Panc1 (cell line): ENCODE measurements at regions not wholly inside any gene's neighbourhood (a gene's known extent, or its start where the extent isn't known, plus 50 kb on each side); places are given as distances from the start of the nearest gene placed in this dataset.

Source experiments
- ATAC-seq: fragments of 200-7000 bp; cut with Tn5 transposase; 2 replicates; pipeline ENCODE4 v1.9.1; 2020; ENCODE audit warnings: mild to moderate bottlenecking, moderate library complexity
- BruUV-seq: library from RNA; stranded (reverse); fragments of 400-500 nt; replicated peaks from 2 replicates; lab custom pipeline; 2021; lab: Mats Ljungman, UMichigan
- CTCF ChIA-PET: fragments of 300-600 bp; sonication (Branson Sonifier 250); formaldehyde crosslinking; loops from one replicate; lab custom pipeline; 2022; ENCODE audit warnings: antibody characterized with exemption; lab: Charles Lee
- POLR2A ChIA-PET: fragments of 300-600 bp; sonication (Branson Sonifier 250); formaldehyde crosslinking; loops from one replicate; lab custom pipeline; 2022; ENCODE audit warnings: antibody characterized with exemption; lab: Charles Lee
- DNase-seq: peaks from one replicate; pipeline ENCODE4 v3.0.0-alpha.2; 2010; ENCODE audit warnings: low read depth, low spot score
- H3K27ac ChIP-seq: 2 replicates; pipeline ENCODE4 v1.5.1; 2011; ENCODE audit warnings: mild to moderate bottlenecking, low read length, inconsistent platforms
- H3K27me3 ChIP-seq: fragments of 200-500 bp; sonication (Bioruptor generic); 2 replicates; pipeline ENCODE4 v1.6.0; 2014; ENCODE audit warnings: low read length, inconsistent platforms; ENCODE audit not compliant: control insufficient read depth, insufficient read depth
- H3K36me3 ChIP-seq: fragments of 200-500 bp; sonication (Bioruptor generic); 2 replicates; pipeline ENCODE4 v1.5.1; 2014; ENCODE audit warnings: inconsistent platforms, mild to moderate bottlenecking, low read length, moderate library complexity; ENCODE audit not compliant: control insufficient read depth, insufficient read depth
- H3K4me1 ChIP-seq: 2 replicates; pipeline ENCODE4 v1.5.1; 2011; ENCODE audit warnings: inconsistent platforms, mild to moderate bottlenecking, low read length, moderate library complexity; ENCODE audit not compliant: control insufficient read depth, insufficient read depth
- H3K4me3 ChIP-seq, 2 experiments: 2 replicates each; pipeline ENCODE4 v1.5.1; 2011 to 2012; ENCODE audit warnings: low read depth in 2 of 2, low read length in 2 of 2, mild to moderate bottlenecking in 2 of 2, inconsistent platforms in 1 of 2, moderate library complexity in 1 of 2
- H3K9me3 ChIP-seq: fragments of 200-500 bp; sonication (Bioruptor generic); 2 replicates; pipeline ENCODE4 v1.5.1; 2014; ENCODE audit warnings: low read depth, mild to moderate bottlenecking, inconsistent platforms, low read length, moderate library complexity; ENCODE audit not compliant: control insufficient read depth, insufficient read depth
- POLR2AphosphoS5 ChIP-seq: IDR thresholded peaks from 2 replicates; pipeline ENCODE4 v1.6.1; 2012; ENCODE audit warnings: mild to moderate bottlenecking, low read depth, low read length, moderate library complexity
- REST ChIP-seq, 2 experiments: IDR thresholded peaks; 2 replicates each; pipeline ENCODE4 v1.6.1; 2011 to 2012; ENCODE audit warnings: low read depth in 2 of 2, control low read depth in 1 of 2, low read length in 1 of 2, mild to moderate bottlenecking in 1 of 2, moderate library complexity in 1 of 2; ENCODE audit not compliant: insufficient read depth in 1 of 2
- SIN3A ChIP-seq: IDR thresholded peaks from 2 replicates; pipeline ENCODE4 v1.6.1; 2012; ENCODE audit warnings: low read depth, mild to moderate bottlenecking, low read length, moderate library complexity, borderline replicate concordance; ENCODE audit not compliant: insufficient read depth
- TCF7L2 ChIP-seq: IDR thresholded peaks from 2 replicates; pipeline ENCODE4 v1.6.1; 2011; ENCODE audit warnings: mild to moderate bottlenecking, low read depth, low read length, inconsistent platforms
- in situ Hi-C: cut with HindIII; loops from 2 replicates; pipeline ENCODE4 v1.10.0; 2016; ENCODE audit warnings: low sequenced_read_pairs, low pct_unique_long_range_greater_than_20kb
- intact Hi-C: fragments of 100-400 bp; cut with micrococcal nuclease; formaldehyde crosslinking; loops from one replicate; pipeline ENCODE4 v1.10.0; 2022; ENCODE audit not compliant: unreplicated experiment
- TF ChIP-seq, protein P1 (sequence below): fragments of 450-650 bp; IDR thresholded peaks from 2 replicates; pipeline ENCODE4 v1.5.1; 2017; ENCODE audit warnings: mild to moderate bottlenecking

GRCh38 chr10:8498290-8498689, 443.8 kb downstream of the GATA3 start:
- in situ Hi-C loops: no loop called here
- CTCF ChIA-PET: no interaction called here

DNA sequence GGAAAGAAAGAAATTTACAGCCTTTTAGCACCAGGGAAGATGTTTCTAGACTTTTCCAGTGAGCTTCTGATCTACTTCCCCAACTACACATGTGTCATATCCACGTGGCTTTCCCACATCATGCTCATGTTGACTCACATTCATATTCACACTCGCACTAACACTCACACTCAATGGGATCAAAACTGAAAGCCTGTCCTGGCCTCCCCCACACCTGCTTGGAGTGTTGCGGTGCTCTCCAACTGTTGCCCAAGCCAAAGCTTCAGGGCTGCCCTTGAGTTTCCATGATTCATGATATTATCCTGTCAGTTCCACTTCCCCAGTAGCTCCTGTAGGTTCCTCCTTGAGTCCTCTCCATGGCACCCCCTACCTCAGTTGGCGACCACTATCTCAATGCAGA, 444.4 kb downstream of the GATA3 start:
- intact Hi-C loops: no loop called here
- Histone ChIP-seq H3K27me3 (no peaks in the 10 kb centered on the region), H3K4me3 (no peak overlapping the region), H3K36me3 (no peaks in the 10 kb centered on the region), H3K4me1 (no peaks in the 10 kb centered on the region), H3K27ac (no peak overlapping the region), H3K9me3 (no peaks in the 10 kb centered on the region)
- in situ Hi-C loops: no loop called here
- BruUV-seq: no TSS peak
- ChIA-PET POLR2A (interaction anchor here (0.7 kb wide), 1 partner anchor 110 kb away, joined by 3 read pairs; no protein-coding TSS in a partner anchor), CTCF (no interaction called here)
- no peak for TF ChIP-seq SIN3A
- TF ChIP-seq, protein P1, sequence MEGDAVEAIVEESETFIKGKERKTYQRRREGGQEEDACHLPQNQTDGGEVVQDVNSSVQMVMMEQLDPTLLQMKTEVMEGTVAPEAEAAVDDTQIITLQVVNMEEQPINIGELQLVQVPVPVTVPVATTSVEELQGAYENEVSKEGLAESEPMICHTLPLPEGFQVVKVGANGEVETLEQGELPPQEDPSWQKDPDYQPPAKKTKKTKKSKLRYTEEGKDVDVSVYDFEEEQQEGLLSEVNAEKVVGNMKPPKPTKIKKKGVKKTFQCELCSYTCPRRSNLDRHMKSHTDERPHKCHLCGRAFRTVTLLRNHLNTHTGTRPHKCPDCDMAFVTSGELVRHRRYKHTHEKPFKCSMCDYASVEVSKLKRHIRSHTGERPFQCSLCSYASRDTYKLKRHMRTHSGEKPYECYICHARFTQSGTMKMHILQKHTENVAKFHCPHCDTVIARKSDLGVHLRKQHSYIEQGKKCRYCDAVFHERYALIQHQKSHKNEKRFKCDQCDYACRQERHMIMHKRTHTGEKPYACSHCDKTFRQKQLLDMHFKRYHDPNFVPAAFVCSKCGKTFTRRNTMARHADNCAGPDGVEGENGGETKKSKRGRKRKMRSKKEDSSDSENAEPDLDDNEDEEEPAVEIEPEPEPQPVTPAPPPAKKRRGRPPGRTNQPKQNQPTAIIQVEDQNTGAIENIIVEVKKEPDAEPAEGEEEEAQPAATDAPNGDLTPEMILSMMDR: no peak
- no peak for TF ChIP-seq TCF7L2
- no peak for TF ChIP-seq POLR2AphosphoS5
- no peak for TF ChIP-seq REST (IDR thresholded peaks at IDR 0.05; ENCODE audit: insufficient read depth in 1 of 2, low read depth in 2 of 2, low read length in 1 of 2)
- no peak for ATAC-seq
- no peak for DNase-seq

More at GRCh38 chr10:8498290-8498689, 443.8 kb downstream of the GATA3 start:
- BruUV-seq: no TSS peak
- Histone ChIP-seq H3K27me3 (no peaks in the 10 kb centered on the region), H3K36me3 (no peaks in the 10 kb centered on the region), H3K4me1 (no peaks in the 10 kb centered on the region), H3K27ac (no peak overlapping the region), H3K9me3 (no peaks in the 10 kb centered on the region), H3K4me3 (no peak overlapping the region)
- no peak for ATAC-seq
- no peak for DNase-seq
- intact Hi-C loops: no loop called here
- POLR2A ChIA-PET: interaction anchor here (0.7 kb wide), 1 partner anchor 109 kb away, joined by 3 read pairs; no protein-coding TSS in a partner anchor
- TF ChIP-seq TCF7L2 (no peak), POLR2AphosphoS5 (no peak), SIN3A (no peak), REST (IDR thresholded peaks at IDR 0.05; ENCODE audit: insufficient read depth in 1 of 2, low read depth in 2 of 2, low read length in 1 of 2) (no peak)
- TF ChIP-seq, protein P1: no peak
